Muscle of arm (tissue), 1 donor: ENCODE measurements at regions not wholly inside any gene's neighbourhood (a gene's known extent, or its start where the extent isn't known, plus 50 kb on each side); places are given as distances from the start of the nearest gene placed in this dataset.
"Not testable (repeated sequence)": the region's sequence is repeated elsewhere in the genome, so short reads cannot be mapped to it uniquely, and the experiment has no call there.

Source experiments
- DNase-seq: peaks from one replicate; pipeline ENCODE4 v3.0.0-alpha.2; 2013

DNA sequence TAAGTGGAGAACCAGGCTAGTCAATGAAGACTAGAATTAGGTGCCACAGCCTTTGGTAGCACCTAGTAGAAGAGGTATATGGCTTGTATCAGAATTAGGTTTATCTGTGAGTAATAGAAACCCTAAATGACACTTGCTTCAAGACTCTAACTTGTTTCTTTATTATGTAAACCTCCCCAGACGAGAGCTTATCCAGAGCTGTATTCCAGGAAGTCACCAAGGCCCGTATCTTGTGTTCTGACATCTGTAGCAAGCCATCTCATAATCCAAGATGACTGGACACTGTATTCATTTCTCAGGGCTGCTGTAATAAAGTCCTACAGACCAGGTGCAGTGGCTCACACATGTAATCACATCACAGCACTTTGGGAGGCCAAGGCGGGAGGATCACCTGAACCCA, 56.7 kb upstream of the PPP1R12A start:
- no peak for DNase-seq

DNA sequence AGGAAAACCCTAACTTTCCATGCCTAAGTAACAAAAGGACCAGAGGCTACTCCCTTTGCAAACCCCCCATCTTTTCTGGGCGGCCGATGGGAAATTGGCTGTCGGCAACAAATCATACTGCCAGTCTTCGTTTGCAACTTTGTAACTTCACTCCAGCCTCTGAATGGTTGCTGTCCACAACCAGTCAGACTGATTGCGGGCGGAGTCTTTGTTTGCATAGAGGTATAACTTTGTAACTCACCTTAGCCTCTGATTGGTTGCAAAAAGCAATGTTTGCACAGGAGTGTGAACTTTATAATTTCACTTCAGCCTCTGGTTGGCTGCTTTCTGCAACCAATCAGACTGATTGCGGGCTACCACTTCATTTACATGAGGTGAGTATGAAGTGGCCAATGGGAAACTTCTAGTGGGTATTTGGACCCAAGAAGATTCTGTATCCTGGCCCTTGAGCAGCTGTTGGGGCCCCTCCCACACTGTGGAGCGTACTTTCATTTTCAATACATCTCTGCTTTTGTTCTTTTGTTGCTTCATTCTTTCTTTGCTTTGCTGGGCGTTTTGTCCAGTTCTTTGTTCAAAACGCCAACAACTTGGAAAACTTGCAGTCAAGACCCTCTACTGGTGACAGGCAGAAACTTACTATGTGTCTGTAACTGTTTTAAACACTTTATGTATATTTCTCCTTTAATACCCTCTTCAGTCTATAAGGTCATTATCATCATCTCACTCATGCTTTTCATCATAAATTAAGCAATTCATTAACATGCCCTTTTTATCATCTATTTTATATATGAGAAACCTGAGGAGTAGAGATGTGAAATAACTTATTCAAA, 55.8 kb upstream of the PPP1R12A start:
- DNase-seq = not testable (repeated sequence)

DNA sequence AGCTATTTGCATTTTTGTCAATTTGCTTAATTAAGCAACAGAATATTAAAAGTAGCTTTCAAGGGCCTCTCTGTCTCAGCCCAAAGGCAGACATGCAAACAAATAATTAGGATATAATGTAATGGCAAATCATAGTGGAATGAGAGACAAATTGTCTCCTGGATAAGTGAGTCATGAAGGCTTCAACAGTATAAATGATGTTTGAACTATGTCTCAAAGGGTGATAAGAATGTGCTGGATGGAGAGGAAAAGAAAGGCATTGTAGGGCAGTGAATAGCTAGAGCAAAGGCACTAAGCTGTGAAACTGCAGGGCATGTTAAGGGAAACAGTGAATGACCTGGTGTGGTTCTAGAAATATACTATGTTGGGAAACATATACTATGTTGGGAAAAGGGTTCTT, 53.5 kb upstream of the PPP1R12A start:
- DNase-seq = no peak

DNA sequence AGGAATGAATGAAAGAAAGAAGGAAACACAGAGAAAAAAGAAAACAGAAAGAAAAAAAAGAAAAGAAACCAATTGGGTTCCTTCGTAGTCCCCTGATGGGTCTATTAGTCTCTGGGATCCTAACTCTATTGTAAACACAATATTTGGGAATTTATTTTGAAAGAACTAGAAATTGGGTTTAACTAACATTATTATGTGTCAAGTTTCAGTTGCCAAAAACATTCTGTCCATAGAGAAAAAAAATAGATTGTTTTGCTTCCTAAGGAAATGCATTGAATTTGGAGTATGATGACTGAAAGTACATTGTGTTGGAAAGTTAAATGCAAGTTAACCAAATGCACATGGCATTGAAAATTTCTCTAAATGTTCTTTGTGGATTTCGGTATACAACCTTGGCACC, 52.8 kb upstream of the PPP1R12A start:
- no peak for DNase-seq
